HUES48 (cell line): ENCODE measurements at regions not wholly inside any gene's neighbourhood (a gene's known extent, or its start where the extent isn't known, plus 50 kb on each side); places are given as distances from the start of the nearest gene placed in this dataset.
"Not testable (repeated sequence)": the region's sequence is repeated elsewhere in the genome, so short reads cannot be mapped to it uniquely, and the experiment has no call there.

ENCODE experiments used
- H3K27ac ChIP-seq: one replicate; pipeline ENCODE4 v1.7.0; 2013; ENCODE audit warnings: low read depth, low read length, inconsistent platforms
- H3K27me3 ChIP-seq: 2 replicates; pipeline ENCODE4 v1.6.1; 2013; ENCODE audit warnings: mild to moderate bottlenecking, low read length; ENCODE audit not compliant: control insufficient read depth, insufficient read depth
- H3K36me3 ChIP-seq: 2 replicates; pipeline ENCODE4 v1.6.1; 2013; ENCODE audit warnings: low read length; ENCODE audit not compliant: control insufficient read depth, insufficient read depth
- H3K4me1 ChIP-seq: 2 replicates; pipeline ENCODE4 v1.6.1; 2013; ENCODE audit warnings: mild to moderate bottlenecking, low read length; ENCODE audit not compliant: control insufficient read depth, insufficient read depth
- H3K4me3 ChIP-seq: 2 replicates; pipeline ENCODE4 v1.5.1; 2013; ENCODE audit warnings: mild to moderate bottlenecking, low read depth, low read length
- H3K9ac ChIP-seq: 2 replicates; pipeline ENCODE4 v1.6.1; 2013; ENCODE audit warnings: mild to moderate bottlenecking, low read depth, low read length, moderate library complexity
- H3K9me3 ChIP-seq: 2 replicates; pipeline ENCODE4 v1.6.1; 2013; ENCODE audit warnings: low read length; ENCODE audit not compliant: control insufficient read depth, insufficient read depth

GRCh38 chr1:4133939-4134321 lies 233.9 kb upstream of the C1orf174 start:
- Histone ChIP-seq H3K4me3 (no peak overlapping the region), H3K27me3 (no peaks in the 10 kb centered on the region), H3K9ac (no peak overlapping the region), H3K27ac (no peak overlapping the region), H3K36me3 (no peaks in the 10 kb centered on the region), H3K4me1 (no peaks in the 10 kb centered on the region), H3K9me3 (peaks cover 52% of the 10 kb centered on the region)

DNA sequence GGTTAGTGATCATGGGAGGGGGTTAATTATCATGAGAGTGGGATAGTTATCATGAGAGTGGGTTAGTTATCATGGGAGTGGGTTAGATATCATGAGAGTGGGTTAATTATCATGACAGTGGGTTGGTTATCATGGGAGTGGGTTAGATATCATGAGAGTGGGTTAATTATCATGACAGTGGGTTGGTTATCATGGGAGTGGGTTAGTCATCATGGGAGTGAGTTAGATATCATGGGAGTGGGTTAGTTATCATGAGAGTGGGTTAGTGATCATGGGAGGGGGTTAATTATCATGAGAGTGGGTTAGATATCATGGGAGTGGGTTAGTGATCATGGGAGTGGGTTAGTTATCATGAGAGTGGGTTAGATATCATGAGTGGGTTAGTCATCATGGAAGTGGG lies 235.8 kb upstream of the C1orf174 start:
- H3K36me3 ChIP-seq, H3K4me1 ChIP-seq, H3K27me3 ChIP-seq, H3K27ac ChIP-seq, H3K4me3 ChIP-seq, H3K9ac ChIP-seq: not testable (repeated sequence)
- H3K9me3 ChIP-seq, result peaks cover 52% of the 10 kb centered on the region

DNA sequence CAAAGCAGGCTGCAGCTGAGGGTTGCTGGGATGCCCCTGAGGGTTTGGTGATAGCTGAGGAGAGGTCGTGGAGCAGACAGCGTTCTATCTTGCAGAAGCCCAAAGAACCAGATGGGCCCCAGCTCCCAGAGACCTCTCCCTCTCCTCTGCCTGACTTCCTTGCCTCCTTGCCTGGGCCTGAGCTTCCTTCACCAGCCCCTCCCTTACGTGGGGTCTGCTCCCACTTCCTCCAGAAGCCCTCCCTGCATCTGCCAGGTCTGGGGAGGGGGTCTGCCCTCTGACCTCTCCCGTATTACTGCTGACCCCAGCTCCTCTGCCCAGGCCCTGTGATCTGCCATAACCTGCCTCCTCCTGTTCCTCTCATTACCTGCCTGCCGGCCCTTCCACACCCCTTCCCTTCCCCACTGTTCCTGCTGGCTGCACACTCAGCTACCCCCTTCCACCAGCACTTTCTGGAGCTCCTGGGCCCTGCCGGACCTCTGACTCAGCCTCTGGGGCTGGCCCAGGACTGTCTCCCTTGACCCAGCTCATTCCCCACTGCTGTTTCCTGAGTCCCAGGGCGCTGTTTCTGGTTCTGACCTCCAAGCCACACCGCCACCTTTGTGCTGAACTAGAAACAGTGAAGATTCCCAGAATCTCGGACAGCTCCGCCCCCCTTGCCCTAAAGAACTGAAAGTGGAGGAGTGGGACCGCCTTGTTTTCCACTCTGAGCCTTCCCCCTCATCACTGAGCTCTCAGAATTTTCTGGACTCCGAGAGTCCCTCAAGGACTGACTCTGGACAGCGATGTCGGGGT lies 237.7 kb upstream of the C1orf174 start:
- H3K27ac ChIP-seq, result no peak overlapping the region
- no peak overlapping the region for H3K9ac ChIP-seq
- H3K4me1 ChIP-seq, result no peaks in the 10 kb centered on the region
- no peaks in the 10 kb centered on the region for H3K27me3 ChIP-seq
- H3K36me3 ChIP-seq, result no peaks in the 10 kb centered on the region
- H3K9me3 ChIP-seq, result peaks cover 63% of the 10 kb centered on the region
- no peak overlapping the region for H3K4me3 ChIP-seq

GRCh38 chr1:4139646-4140045 lies 239.6 kb upstream of the C1orf174 start:
- H3K27me3 ChIP-seq, result no peaks in the 10 kb centered on the region
- no peak overlapping the region for H3K9ac ChIP-seq
- H3K36me3 ChIP-seq, result no peaks in the 10 kb centered on the region
- H3K4me1 ChIP-seq, result no peaks in the 10 kb centered on the region
- no peak overlapping the region for H3K27ac ChIP-seq
- H3K4me3 ChIP-seq, result no peak overlapping the region
- peaks cover 66% of the 10 kb centered on the region for H3K9me3 ChIP-seq

GRCh38 chr1:4140241-4140640 lies 240.2 kb upstream of the C1orf174 start:
- Histone ChIP-seq H3K9ac (no peak overlapping the region), H3K27me3 (no peaks in the 10 kb centered on the region), H3K27ac (no peak overlapping the region), H3K4me1 (no peaks in the 10 kb centered on the region), H3K9me3 (peaks cover 65% of the 10 kb centered on the region), H3K36me3 (no peaks in the 10 kb centered on the region), H3K4me3 (no peak overlapping the region)

DNA sequence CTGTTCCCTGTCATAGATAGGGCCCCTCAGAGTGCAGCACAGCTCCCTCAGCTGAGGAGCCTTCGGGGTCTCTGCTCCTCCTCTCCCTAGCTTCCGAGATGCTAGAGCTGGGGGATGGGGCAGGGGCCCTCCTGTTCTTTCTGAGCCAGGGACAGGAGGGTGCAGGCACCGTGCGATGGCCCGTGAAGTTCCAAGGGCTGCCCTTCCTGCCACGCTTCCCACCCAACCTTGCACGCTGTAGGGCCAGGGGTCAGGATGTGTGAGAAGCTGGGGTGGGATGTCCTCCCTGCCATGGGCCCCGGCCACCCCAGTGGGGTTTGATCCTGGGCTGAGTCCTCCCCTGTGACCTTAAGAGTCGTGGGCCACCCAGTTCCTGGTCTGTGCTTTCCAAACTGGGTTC lies 240.7 kb upstream of the C1orf174 start:
- Histone ChIP-seq H3K9ac (no peak overlapping the region), H3K27me3 (no peaks in the 10 kb centered on the region), H3K4me3 (no peak overlapping the region), H3K9me3 (peaks cover 66% of the 10 kb centered on the region), H3K27ac (no peak overlapping the region), H3K4me1 (no peaks in the 10 kb centered on the region), H3K36me3 (no peaks in the 10 kb centered on the region)

- Histone ChIP-seq H3K4me3 (no peak overlapping the region), H3K9ac (no peak overlapping the region), H3K27ac (no peak overlapping the region), H3K36me3 (no peaks in the 10 kb centered on the region), H3K4me1 (no peaks in the 10 kb centered on the region), H3K27me3 (no peaks in the 10 kb centered on the region), H3K9me3 (peaks cover 45% of the 10 kb centered on the region)
Observed at GRCh38 chr1:4144349-4144971, 244.4 kb upstream of the C1orf174 start.

DNA sequence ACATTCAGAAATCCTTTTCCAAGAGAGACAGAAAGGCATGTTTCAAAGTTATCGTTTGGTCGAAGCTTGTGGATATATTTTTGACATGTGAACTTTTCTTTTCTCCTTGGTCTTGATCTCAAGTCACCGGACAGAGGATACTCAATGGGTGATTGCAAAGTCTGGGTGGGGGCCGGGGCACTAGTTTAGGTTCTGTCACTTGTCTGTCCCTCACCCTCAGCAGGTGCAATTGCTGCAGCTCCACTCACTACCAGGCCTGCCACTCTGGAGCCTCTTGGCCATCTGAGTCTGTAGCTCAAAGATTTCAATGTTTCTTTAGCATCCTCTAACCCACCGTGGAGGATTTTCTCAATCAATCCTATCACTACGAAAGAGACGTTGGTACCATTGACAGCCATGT lies 246.0 kb upstream of the C1orf174 start:
- Histone ChIP-seq H3K9ac (no peak overlapping the region), H3K9me3 (peaks cover 34% of the 10 kb centered on the region), H3K36me3 (no peaks in the 10 kb centered on the region), H3K27me3 (no peaks in the 10 kb centered on the region), H3K4me1 (no peaks in the 10 kb centered on the region), H3K4me3 (no peak overlapping the region), H3K27ac (no peak overlapping the region)

- Histone ChIP-seq H3K9me3 (peaks cover 29% of the 10 kb centered on the region), H3K36me3 (no peaks in the 10 kb centered on the region), H3K27ac (no peak overlapping the region), H3K4me1 (no peaks in the 10 kb centered on the region), H3K9ac (no peak overlapping the region), H3K27me3 (no peaks in the 10 kb centered on the region), H3K4me3 (no peak overlapping the region)
Observed at GRCh38 chr1:4146614-4147013, 246.5 kb upstream of the C1orf174 start.

DNA sequence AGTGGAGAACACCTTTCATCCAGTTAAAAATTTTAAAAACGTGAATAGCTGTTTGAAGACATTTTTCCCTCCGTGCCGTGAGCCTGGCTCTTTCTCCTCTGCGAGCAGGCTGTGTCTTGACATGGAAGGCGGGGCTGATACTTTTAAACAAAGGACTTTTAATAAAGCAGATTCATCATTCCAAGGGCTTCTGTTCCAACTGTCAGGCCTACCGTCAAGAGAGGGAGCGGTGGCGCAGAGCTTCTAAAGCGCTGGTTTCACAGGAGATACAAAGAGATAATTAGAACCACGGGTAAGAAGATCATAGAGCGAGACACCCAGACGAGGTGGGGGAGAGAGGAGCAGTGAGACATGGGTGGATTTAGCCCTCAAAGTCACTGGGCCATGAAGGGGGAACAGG lies 247.4 kb upstream of the C1orf174 start:
- H3K27me3 ChIP-seq, result no peaks in the 10 kb centered on the region
- H3K4me3 ChIP-seq, result no peak overlapping the region
- no peak overlapping the region for H3K9ac ChIP-seq
- H3K27ac ChIP-seq, result no peak overlapping the region
- no peaks in the 10 kb centered on the region for H3K36me3 ChIP-seq
- no peaks in the 10 kb centered on the region for H3K4me1 ChIP-seq
- peaks cover 30% of the 10 kb centered on the region for H3K9me3 ChIP-seq

DNA sequence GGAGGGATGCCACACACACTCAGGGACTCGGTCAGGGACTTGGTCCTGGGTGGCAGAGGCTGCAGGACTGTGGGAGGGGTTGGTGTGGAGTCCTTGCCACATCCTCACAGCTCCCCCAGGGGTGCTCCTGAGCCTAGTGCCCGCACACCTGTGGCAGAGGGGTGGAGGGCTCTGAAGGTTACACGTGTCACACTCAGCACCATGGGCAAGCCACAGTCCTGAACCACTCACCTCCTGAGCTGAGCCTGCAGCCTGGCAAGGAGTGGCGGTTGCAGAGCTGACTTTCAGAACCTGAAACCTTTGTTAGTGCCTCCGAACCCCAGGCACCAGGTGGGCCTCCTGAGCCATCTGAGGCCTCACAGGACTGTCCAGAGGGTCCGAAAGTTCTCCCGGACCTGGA lies 249.2 kb upstream of the C1orf174 start:
- Histone ChIP-seq H3K9me3 (peaks cover 40% of the 10 kb centered on the region), H3K36me3 (no peaks in the 10 kb centered on the region), H3K4me1 (no peaks in the 10 kb centered on the region), H3K9ac (no peak overlapping the region), H3K27me3 (no peaks in the 10 kb centered on the region), H3K4me3 (no peak overlapping the region), H3K27ac (no peak overlapping the region)
